Vagina (tissue), 2 donors: ENCODE measurements at regions not wholly inside any gene's neighbourhood (a gene's known extent, or its start where the extent isn't known, plus 50 kb on each side); places are given as distances from the start of the nearest gene placed in this dataset.

Experiments
- POLR2A ChIP-seq, 2 donors: fragments of 450-650 bp; IDR thresholded peaks; one replicate each; pipeline ENCODE4 v1.6.1; 2017; ENCODE audit warnings: antibody characterized with exemption in 2 of 2, mild to moderate bottlenecking in 2 of 2, moderate library complexity in 2 of 2
- POLR2AphosphoS5 ChIP-seq, 2 donors: sonication (generic); formaldehyde crosslinking; IDR thresholded peaks; one replicate each; pipeline ENCODE4 v1.9.0; 2017; ENCODE audit warnings: antibody characterized with exemption in 2 of 2, mild to moderate bottlenecking in 2 of 2, low read depth in 1 of 2; ENCODE audit not compliant: insufficient read depth in 1 of 2
- TF ChIP-seq, protein P1 (sequence below), 3 experiments: fragments of 450-650 bp in 2 of 3; fragments of 200-600 bp in 1 of 3; sonication (generic) in 1 of 3; IDR thresholded peaks; one replicate each; pipeline ENCODE4 v1.5.1; 2017 to 2019; ENCODE audit warnings: antibody characterized with exemption in 3 of 3, mild to moderate bottlenecking in 2 of 3, moderate library complexity in 2 of 3

DNA sequence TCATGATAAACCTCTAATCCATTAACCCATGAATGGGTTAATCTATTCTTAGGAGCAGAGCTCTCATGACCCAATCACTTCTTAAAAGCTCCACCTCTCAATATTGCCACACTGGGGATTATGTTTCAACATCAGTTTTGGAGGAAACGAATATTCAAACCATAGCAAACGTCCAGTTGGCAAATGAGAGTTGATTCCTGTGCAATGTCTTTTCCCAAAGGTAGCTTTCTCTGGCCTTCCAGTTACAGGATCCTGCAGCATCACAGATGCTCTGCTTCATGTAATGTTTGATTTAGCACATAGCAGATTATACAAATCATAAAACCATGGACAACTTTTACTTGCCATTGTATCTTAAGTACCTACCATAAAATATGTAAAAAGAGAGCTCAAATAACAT is 481.0 kb downstream of the TNS1 start:
- no peak for TF ChIP-seq POLR2AphosphoS5 (IDR thresholded peaks at IDR 0.05; ENCODE audit: insufficient read depth in 1 of 2, low read depth in 1 of 2)
- TF ChIP-seq POLR2A (IDR thresholded peaks at IDR 0.05) = no peak
- TF ChIP-seq, protein P1, sequence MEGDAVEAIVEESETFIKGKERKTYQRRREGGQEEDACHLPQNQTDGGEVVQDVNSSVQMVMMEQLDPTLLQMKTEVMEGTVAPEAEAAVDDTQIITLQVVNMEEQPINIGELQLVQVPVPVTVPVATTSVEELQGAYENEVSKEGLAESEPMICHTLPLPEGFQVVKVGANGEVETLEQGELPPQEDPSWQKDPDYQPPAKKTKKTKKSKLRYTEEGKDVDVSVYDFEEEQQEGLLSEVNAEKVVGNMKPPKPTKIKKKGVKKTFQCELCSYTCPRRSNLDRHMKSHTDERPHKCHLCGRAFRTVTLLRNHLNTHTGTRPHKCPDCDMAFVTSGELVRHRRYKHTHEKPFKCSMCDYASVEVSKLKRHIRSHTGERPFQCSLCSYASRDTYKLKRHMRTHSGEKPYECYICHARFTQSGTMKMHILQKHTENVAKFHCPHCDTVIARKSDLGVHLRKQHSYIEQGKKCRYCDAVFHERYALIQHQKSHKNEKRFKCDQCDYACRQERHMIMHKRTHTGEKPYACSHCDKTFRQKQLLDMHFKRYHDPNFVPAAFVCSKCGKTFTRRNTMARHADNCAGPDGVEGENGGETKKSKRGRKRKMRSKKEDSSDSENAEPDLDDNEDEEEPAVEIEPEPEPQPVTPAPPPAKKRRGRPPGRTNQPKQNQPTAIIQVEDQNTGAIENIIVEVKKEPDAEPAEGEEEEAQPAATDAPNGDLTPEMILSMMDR (IDR thresholded peaks at IDR 0.05) = no peak
